Activated CD4-positive, alpha-beta memory T cell treated with anti-CD3 and anti-CD28 coated beads for 36 hours (primary cell): ENCODE measurements at regions not wholly inside any gene's neighbourhood (a gene's known extent, or its start where the extent isn't known, plus 50 kb on each side); places are given as distances from the start of the nearest gene placed in this dataset.

Experiments used
- CTCF ChIA-PET: fragments of 350-600 bp; sonication (Branson Sonifier 250); formaldehyde crosslinking; loops from one replicate; lab custom pipeline; 2021; ENCODE audit warnings: antibody characterized with exemption, inconsistent platforms; lab: Charles Lee
- POLR2A ChIA-PET: fragments of 350-600 bp; sonication (Branson Sonifier 250); formaldehyde crosslinking; loops from one replicate; lab custom pipeline; 2021; ENCODE audit warnings: antibody characterized with exemption; lab: Charles Lee
- DNase-seq: peaks from one replicate; pipeline ENCODE4 v3.0.0-alpha.2; 2020
- H3K27ac Mint-ChIP-seq: one replicate; pipeline ENCODE4 v1.8.0; 2021; ENCODE audit warnings: mixed read lengths
- H3K27me3 Mint-ChIP-seq: one replicate; pipeline ENCODE4 v1.8.0; 2021; ENCODE audit warnings: mixed read lengths
- H3K36me3 Mint-ChIP-seq: one replicate; pipeline ENCODE4 v1.8.0; 2021; ENCODE audit warnings: mixed read lengths
- H3K4me1 Mint-ChIP-seq: one replicate; pipeline ENCODE4 v1.8.0; 2021; ENCODE audit warnings: low read depth, mixed read lengths
- H3K4me3 Mint-ChIP-seq: one replicate; pipeline ENCODE4 v1.8.0; 2021; ENCODE audit warnings: mild to moderate bottlenecking, mixed read lengths
- H3K9me3 Mint-ChIP-seq: one replicate; pipeline ENCODE4 v1.8.0; 2021; ENCODE audit warnings: mixed read lengths
- intact Hi-C: fragments of 100-400 bp; cut with micrococcal nuclease; formaldehyde crosslinking; loops from one replicate; pipeline ENCODE4 v1.15.1; 2023

- intact Hi-C loops: no loop called here
- no peaks in the 10 kb centered on the region for H3K9me3 Mint-ChIP-seq
- peaks cover 16% of the 10 kb centered on the region for H3K27me3 Mint-ChIP-seq
- ChIA-PET POLR2A (no interaction called here), CTCF (no interaction called here)
- peaks cover 4% of the 10 kb centered on the region for H3K4me1 Mint-ChIP-seq
- H3K4me3 Mint-ChIP-seq: no peak overlapping the region
- H3K36me3 Mint-ChIP-seq: no peaks in the 10 kb centered on the region
- DNase-seq: no peak
- H3K27ac Mint-ChIP-seq: no peak overlapping the region
These were observed 187.5 kb downstream of the PSMG1 start for GRCh38 chr21:38995731-38996130.

- Mint-ChIP-seq H3K4me3 (no peak overlapping the region), H3K9me3 (no peaks in the 10 kb centered on the region), H3K4me1 (no peaks in the 10 kb centered on the region), H3K27me3 (peaks cover 18% of the 10 kb centered on the region), H3K36me3 (no peaks in the 10 kb centered on the region), H3K27ac (no peak overlapping the region)
- ChIA-PET CTCF (no interaction called here), POLR2A (no interaction called here)
- intact Hi-C loops: no loop called here
- DNase-seq: no peak
These were observed 188.1 kb downstream of the PSMG1 start for GRCh38 chr21:38995071-38995669.

DNA sequence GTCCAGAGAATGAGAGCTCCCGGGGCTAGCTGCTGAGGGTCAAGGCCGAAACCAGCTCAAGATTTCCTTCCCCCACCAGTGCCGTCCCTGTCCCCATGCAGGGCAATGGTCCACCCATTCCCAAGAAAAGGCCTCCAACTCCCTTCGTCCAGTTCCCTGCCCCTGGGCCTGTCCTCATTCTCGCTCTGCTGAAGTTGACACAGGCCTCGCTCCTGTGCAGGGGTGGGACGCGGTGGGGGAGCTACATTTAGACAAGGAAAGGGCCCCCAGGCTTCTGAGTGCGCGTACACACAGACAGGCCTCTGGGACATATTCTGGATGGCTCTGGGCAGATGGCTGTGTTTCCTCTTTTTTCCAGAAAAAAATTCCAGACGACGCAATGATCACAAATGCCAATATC, 188.3 kb downstream of the ETS2 start:
- Mint-ChIP-seq H3K4me3 (no peak overlapping the region), H3K36me3 (no peaks in the 10 kb centered on the region), H3K9me3 (no peaks in the 10 kb centered on the region), H3K27ac (no peak overlapping the region), H3K27me3 (peaks cover 23% of the 10 kb centered on the region), H3K4me1 (no peaks in the 10 kb centered on the region)
- CTCF ChIA-PET: no interaction called here
- intact Hi-C loops: no loop called here
- POLR2A ChIA-PET: no interaction called here
- DNase-seq: no peak

DNA sequence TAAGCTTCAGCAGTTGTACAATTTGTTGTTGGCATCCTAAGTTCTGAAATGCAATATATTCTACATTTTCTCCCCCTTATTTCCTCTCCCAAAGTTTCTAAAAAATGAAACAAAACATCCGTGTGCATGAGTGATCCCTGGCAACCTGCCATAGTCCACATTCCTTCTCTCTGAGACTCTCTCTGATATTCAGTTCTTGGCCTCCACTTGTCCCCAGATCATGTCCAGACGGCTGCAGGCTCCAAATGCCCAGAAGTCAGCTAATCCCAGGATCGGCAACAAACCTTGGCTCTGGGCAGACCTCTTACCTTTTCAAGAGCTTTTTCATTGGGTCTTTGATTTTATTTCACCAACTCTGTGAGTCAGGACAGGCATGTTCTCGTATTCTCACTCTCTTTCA, 187.8 kb downstream of the ETS2 start:
- Mint-ChIP-seq H3K9me3 (no peaks in the 10 kb centered on the region), H3K27me3 (peaks cover 28% of the 10 kb centered on the region), H3K4me3 (no peak overlapping the region), H3K27ac (no peak overlapping the region), H3K4me1 (no peaks in the 10 kb centered on the region), H3K36me3 (no peaks in the 10 kb centered on the region)
- no peak for DNase-seq
- ChIA-PET CTCF (no interaction called here), POLR2A (no interaction called here)
- intact Hi-C loops: no loop called here

- Mint-ChIP-seq H3K36me3 (no peaks in the 10 kb centered on the region), H3K27me3 (peaks cover 31% of the 10 kb centered on the region), H3K4me3 (no peak overlapping the region), H3K9me3 (no peaks in the 10 kb centered on the region), H3K4me1 (no peaks in the 10 kb centered on the region), H3K27ac (no peak overlapping the region)
- intact Hi-C loops: no loop called here
- no peak for DNase-seq
- ChIA-PET POLR2A (no interaction called here), CTCF (no interaction called here)
These were observed 187.0 kb downstream of the ETS2 start for GRCh38 chr21:38992737-38993136.

GRCh38 chr21:38990424-38990794, 184.7 kb downstream of the ETS2 start:
- DNase-seq: no peak
- peaks cover 7% of the 10 kb centered on the region for H3K4me1 Mint-ChIP-seq
- POLR2A ChIA-PET: no interaction called here
- no peak overlapping the region for H3K4me3 Mint-ChIP-seq
- CTCF ChIA-PET: interaction anchor here (1.1 kb wide), 1 partner anchor 48 kb away, joined by 4 read pairs; no protein-coding TSS in a partner anchor
- intact Hi-C loops: no loop called here
- no peaks in the 10 kb centered on the region for H3K36me3 Mint-ChIP-seq
- peaks cover 38% of the 10 kb centered on the region for H3K27me3 Mint-ChIP-seq
- no peaks in the 10 kb centered on the region for H3K9me3 Mint-ChIP-seq
- H3K27ac Mint-ChIP-seq: no peak overlapping the region

GRCh38 chr21:38989745-38990423, 184.2 kb downstream of the ETS2 start:
- intact Hi-C loops: loop anchor here (10.0 kb wide), 1 partner anchor 155 kb away; no protein-coding TSS in a partner anchor
- Mint-ChIP-seq H3K36me3 (no peaks in the 10 kb centered on the region), H3K27me3 (peaks cover 38% of the 10 kb centered on the region), H3K4me1 (peaks cover 13% of the 10 kb centered on the region), H3K27ac (no peak overlapping the region), H3K9me3 (no peaks in the 10 kb centered on the region), H3K4me3 (no peak overlapping the region)
- ChIA-PET CTCF (no interaction called here), POLR2A (no interaction called here)
- no peak for DNase-seq

GRCh38 chr21:38989379-38989744, 183.6 kb downstream of the ETS2 start:
- H3K27ac Mint-ChIP-seq: no peak overlapping the region
- H3K4me1 Mint-ChIP-seq: peaks cover 18% of the 10 kb centered on the region
- CTCF ChIA-PET: no interaction called here
- POLR2A ChIA-PET: no interaction called here
- peaks cover 39% of the 10 kb centered on the region for H3K27me3 Mint-ChIP-seq
- intact Hi-C loops: loop anchor here (10.0 kb wide), 1 partner anchor 155 kb away; no protein-coding TSS in a partner anchor
- H3K36me3 Mint-ChIP-seq: no peaks in the 10 kb centered on the region
- DNase-seq: no peak
- no peaks in the 10 kb centered on the region for H3K9me3 Mint-ChIP-seq
- H3K4me3 Mint-ChIP-seq: no peak overlapping the region

- CTCF ChIA-PET: no interaction called here
- Mint-ChIP-seq H3K27me3 (peaks cover 42% of the 10 kb centered on the region), H3K4me3 (no peak overlapping the region)
These were observed 183.0 kb downstream of the ETS2 start for GRCh38 chr21:38988509-38989378.

DNA sequence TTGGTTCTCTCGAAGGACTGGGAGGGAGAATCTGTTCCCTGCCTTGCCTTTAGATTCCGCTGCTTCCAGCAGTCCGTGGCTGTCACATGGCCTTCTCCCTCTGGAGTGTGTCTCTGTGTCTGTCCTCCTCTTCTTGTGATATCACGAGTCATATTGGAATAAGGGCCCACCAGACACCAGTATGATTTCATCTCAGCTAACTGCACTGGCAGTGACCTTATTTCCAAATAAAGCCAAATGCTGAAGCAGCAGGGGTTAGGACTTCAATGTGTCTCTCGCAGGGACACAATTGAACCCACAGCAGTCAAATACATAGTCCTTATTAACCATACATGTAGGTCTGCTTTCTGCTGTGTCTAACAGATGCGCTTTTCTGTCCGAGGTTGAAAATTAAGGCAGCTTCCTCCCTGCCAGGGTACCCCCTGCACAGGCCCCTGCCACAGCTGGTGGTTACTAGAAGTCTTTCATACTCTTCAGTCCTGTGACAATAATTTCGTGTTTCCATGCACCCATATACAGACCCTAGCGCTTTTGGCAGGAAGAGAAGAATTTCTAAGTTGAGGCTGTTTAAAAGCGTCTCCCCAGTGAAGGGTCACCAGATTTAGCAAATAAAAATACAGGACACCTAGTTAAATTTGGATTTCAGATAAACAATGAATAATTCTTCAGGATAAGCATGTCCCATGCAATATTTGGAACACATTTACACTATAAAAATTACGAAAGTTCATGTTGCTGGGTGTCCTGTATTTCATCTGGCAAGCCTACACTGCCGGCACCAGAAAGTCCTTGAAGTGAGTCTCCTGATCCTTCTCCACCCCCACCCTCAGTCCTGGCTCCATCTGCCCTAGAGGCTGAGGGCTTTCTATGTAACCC, 182.1 kb downstream of the ETS2 start:
- intact Hi-C loops: loop anchor here (10.0 kb wide), 1 partner anchor 153 kb away; no protein-coding TSS in a partner anchor

More at GRCh38 chr21:38988509-38989378, 183.0 kb downstream of the ETS2 start:
- H3K4me1 Mint-ChIP-seq: peaks cover 18% of the 10 kb centered on the region
- H3K9me3 Mint-ChIP-seq: no peaks in the 10 kb centered on the region
- intact Hi-C loops: loop anchor here (10.0 kb wide), 1 partner anchor 154 kb away; no protein-coding TSS in a partner anchor
- no peak overlapping the region for H3K27ac Mint-ChIP-seq
- DNase-seq: no peak
- H3K36me3 Mint-ChIP-seq: no peaks in the 10 kb centered on the region
- POLR2A ChIA-PET: no interaction called here

GRCh38 chr21:38986806-38987632, 181.3 kb downstream of the ETS2 start:
- Mint-ChIP-seq H3K4me1 (peaks cover 18% of the 10 kb centered on the region), H3K27ac (no peak overlapping the region), H3K36me3 (peaks cover 2% of the 10 kb centered on the region), H3K9me3 (no peaks in the 10 kb centered on the region), H3K4me3 (no peak overlapping the region), H3K27me3 (peaks cover 54% of the 10 kb centered on the region)
- no peak for DNase-seq
- ChIA-PET POLR2A (no interaction called here), CTCF (no interaction called here)
- intact Hi-C loops: loop anchor here (10.0 kb wide), 1 partner anchor 152 kb away; no protein-coding TSS in a partner anchor

More for the DNA sequence above, 182.1 kb downstream of the ETS2 start:
- CTCF ChIA-PET: no interaction called here
- Mint-ChIP-seq H3K27me3 (peaks cover 51% of the 10 kb centered on the region), H3K9me3 (no peaks in the 10 kb centered on the region), H3K36me3 (peaks cover 2% of the 10 kb centered on the region), H3K4me3 (no peak overlapping the region), H3K4me1 (peaks cover 18% of the 10 kb centered on the region), H3K27ac (no peak overlapping the region)
- no peak for DNase-seq
- POLR2A ChIA-PET: no interaction called here
